HG03575 (cell line): ENCODE measurements at regions not wholly inside any gene's neighbourhood (a gene's known extent, or its start where the extent isn't known, plus 50 kb on each side); places are given as distances from the start of the nearest gene placed in this dataset.

Experiments
- ATAC-seq: cut with Tn5 transposase; IDR thresholded peaks from one replicate; pipeline ENCODE4 v1.9.1; 2021; ENCODE audit not compliant: unreplicated experiment, insufficient number of reproducible peaks, low FRiP score; ENCODE audit errors: extremely low read depth

- ATAC-seq: no peak
Measured at GRCh38 chr3:5063724-5064123, 58.4 kb upstream of the ARL8B start.

- ATAC-seq: no peak
Measured at GRCh38 chr3:5068531-5069050, 53.5 kb upstream of the ARL8B start.

- no peak for ATAC-seq
Measured at GRCh38 chr3:5069627-5070026, 52.5 kb upstream of the ARL8B start.

GRCh38 chr3:5071061-5071460, 51.0 kb upstream of the ARL8B start:
- no peak for ATAC-seq

- no peak for ATAC-seq
Measured at GRCh38 chr3:5072100-5072816, 49.8 kb upstream of the ARL8B start.
